CD4-positive, CD25-positive, alpha-beta regulatory T cell (primary cell): ENCODE measurements at regions not wholly inside any gene's neighbourhood (a gene's known extent, or its start where the extent isn't known, plus 50 kb on each side); places are given as distances from the start of the nearest gene placed in this dataset.

ENCODE experiments used
- ATAC-seq, 2 donors: fragments of 150-1000 bp; cut with Tn5 transposase; one replicate each; pipeline ENCODE4 v1.10.0; 2021; ENCODE audit warnings: low read depth in 2 of 2, moderate number of reproducible peaks in 2 of 2, moderate library complexity in 1 of 2
- DNase-seq, 3 donors: peaks; one replicate each; pipeline versions ENCODE4 v3.0.0 to v3.0.0-alpha.2; 2012 to 2022; ENCODE audit warnings: mixed read lengths in 1 of 3
- H3K27ac ChIP-seq: one replicate; pipeline ENCODE4 v1.7.0; 2013; ENCODE audit warnings: mild to moderate bottlenecking, low read length; ENCODE audit not compliant: insufficient read depth, poor library complexity, severe bottlenecking
- H3K27me3 ChIP-seq: one replicate; pipeline ENCODE4 v1.7.0; 2013; ENCODE audit warnings: low read length; ENCODE audit not compliant: control insufficient read depth, insufficient read depth
- H3K36me3 ChIP-seq: one replicate; pipeline ENCODE4 v1.7.0; 2013; ENCODE audit warnings: mild to moderate bottlenecking, low read length, moderate library complexity; ENCODE audit not compliant: control insufficient read depth, insufficient read depth
- H3K4me1 ChIP-seq: 2 replicates; pipeline ENCODE4 v1.7.0; 2013; ENCODE audit warnings: mild to moderate bottlenecking, low read length; ENCODE audit not compliant: insufficient read depth, control insufficient read depth, poor library complexity, severe bottlenecking
- H3K4me3 ChIP-seq: one replicate; pipeline ENCODE4 v1.7.0; 2013; ENCODE audit warnings: low read depth, mild to moderate bottlenecking, low read length, moderate library complexity
- H3K9me3 ChIP-seq, 2 experiments: 1 replicate in 1 of 2; 2 replicates in 1 of 2; pipeline ENCODE4 v1.7.0; 2013; ENCODE audit warnings: low read length in 2 of 2, mild to moderate bottlenecking in 1 of 2, moderate library complexity in 1 of 2; ENCODE audit not compliant: control insufficient read depth in 2 of 2
- H3K27ac Mint-ChIP-seq, 3 donors: one replicate each; pipeline ENCODE4 v1.8.0; 2020 to 2022; ENCODE audit warnings: mild to moderate bottlenecking in 3 of 3, mixed read lengths in 3 of 3, moderate library complexity in 2 of 3
- H3K27me3 Mint-ChIP-seq: one replicate; pipeline ENCODE4 v1.8.0; 2022; ENCODE audit warnings: mild to moderate bottlenecking, mixed read lengths
- H3K36me3 Mint-ChIP-seq: one replicate; pipeline ENCODE4 v1.8.0; 2020; ENCODE audit warnings: mixed read lengths
- H3K4me1 Mint-ChIP-seq, 4 donors: one replicate each; pipeline ENCODE4 v1.8.0; 2020 to 2022; ENCODE audit warnings: mixed read lengths in 4 of 4, mild to moderate bottlenecking in 1 of 4
- H3K4me3 Mint-ChIP-seq, 4 donors: one replicate each; pipeline ENCODE4 v1.8.0; 2020 to 2022; ENCODE audit warnings: mild to moderate bottlenecking in 4 of 4, mixed read lengths in 4 of 4, moderate library complexity in 3 of 4
- H3K9me3 Mint-ChIP-seq, 7 donors: one replicate each; pipeline ENCODE4 v1.8.0; 2020 to 2022; ENCODE audit warnings: mixed read lengths in 7 of 7, mild to moderate bottlenecking in 3 of 7, moderate library complexity in 2 of 7

DNA sequence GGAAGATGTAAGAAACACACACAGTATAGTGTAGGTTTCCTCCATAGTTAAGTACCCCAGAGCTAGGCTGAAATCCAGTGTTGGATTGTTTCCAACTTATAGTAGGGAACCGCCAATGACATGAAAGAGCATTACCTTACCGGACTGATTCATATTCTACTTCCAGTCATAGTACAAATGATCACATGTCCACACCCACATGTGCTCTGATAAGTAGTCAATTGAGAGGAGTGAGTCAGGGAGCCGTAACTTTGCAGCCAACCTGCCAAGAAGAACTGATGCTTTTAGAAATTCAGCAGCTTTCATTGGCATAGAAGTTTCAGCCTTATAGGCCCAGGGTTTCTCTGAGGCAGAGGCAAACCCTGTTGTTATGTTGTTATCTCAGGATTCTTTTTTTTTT, 240.6 kb downstream of the ETS1 start:
- Mint-ChIP-seq H3K27me3 (no peaks in the 10 kb centered on the region), H3K4me3 (no peak overlapping the region), H3K36me3 (no peaks in the 10 kb centered on the region), H3K9me3 (peaks cover 0 to 3% (median 0%) of the 10 kb centered on the region in 7 donors), H3K27ac (no peak overlapping the region), H3K4me1 (peaks cover 44 to 83% (median 53%) of the 10 kb centered on the region in 4 donors)
- H3K27me3 ChIP-seq: no peaks in the 10 kb centered on the region
- H3K4me1 ChIP-seq: peaks cover 44% of the 10 kb centered on the region
- no peak overlapping the region for H3K4me3 ChIP-seq
- DNase-seq: peak in 1 of 3 donors; percentile 27
- no peaks in the 10 kb centered on the region for H3K9me3 ChIP-seq
- H3K27ac ChIP-seq: no peak overlapping the region
- H3K36me3 ChIP-seq: no peaks in the 10 kb centered on the region
- peak in 1 of 2 donors; percentile 47 for ATAC-seq

DNA sequence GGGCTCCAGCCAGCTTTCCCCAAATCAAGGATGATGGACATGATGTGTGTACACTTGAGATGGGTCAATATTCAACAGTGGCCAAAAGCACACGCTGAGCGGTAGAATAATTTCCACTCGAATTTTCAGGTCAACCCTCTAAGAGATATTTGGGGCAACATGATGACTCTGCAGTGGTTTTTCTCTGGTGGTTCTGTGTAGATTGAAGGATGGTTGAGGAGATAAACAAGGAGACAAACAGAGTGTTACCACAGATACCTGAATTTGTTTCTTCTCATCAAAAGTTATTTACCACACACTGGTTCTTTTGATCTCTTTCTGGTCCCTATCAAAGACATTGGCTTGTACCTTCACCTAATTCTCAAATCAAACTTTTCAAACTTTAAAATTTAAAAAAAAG, 242.0 kb downstream of the ETS1 start:
- H3K36me3 ChIP-seq: no peaks in the 10 kb centered on the region
- peaks cover 57% of the 10 kb centered on the region for H3K4me1 ChIP-seq
- Mint-ChIP-seq H3K9me3 (peaks cover 0 to 3% (median 0%) of the 10 kb centered on the region in 7 donors), H3K36me3 (no peaks in the 10 kb centered on the region), H3K27ac (peak overlapping the region; percentile 12 to 87 (median 69)), H3K4me1 (peaks cover 38 to 82% (median 52%) of the 10 kb centered on the region in 4 donors), H3K4me3 (peak overlapping the region in 1 of 4 donors; percentile 77), H3K27me3 (no peaks in the 10 kb centered on the region)
- no peaks in the 10 kb centered on the region for H3K9me3 ChIP-seq
- peak overlapping the region; percentile 7 for H3K4me3 ChIP-seq
- DNase-seq (peak in 1 of 3 donors; percentile 55), ATAC-seq (peak in 1 of 2 donors; percentile 17)
- no peaks in the 10 kb centered on the region for H3K27me3 ChIP-seq
- peak overlapping the region; percentile 61 for H3K27ac ChIP-seq

DNA sequence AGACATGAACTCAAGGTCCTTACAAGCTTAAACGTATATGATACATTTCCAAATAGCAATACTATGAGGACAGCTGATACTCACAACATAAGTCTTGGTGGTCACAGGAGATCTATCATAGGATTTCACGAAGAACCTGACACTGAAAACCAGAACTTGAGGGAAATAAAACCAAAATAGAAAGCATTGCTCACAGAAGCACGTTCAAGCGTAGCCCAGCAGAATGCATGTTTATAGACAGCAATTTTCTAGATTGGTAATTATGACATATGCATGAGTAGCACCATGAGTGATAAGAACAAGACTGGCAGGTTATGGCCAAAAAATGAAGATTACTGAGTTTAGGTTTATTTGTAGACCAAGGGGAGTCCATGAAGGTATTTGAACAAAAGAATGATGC, 243.5 kb downstream of the ETS1 start:
- no peaks in the 10 kb centered on the region for H3K27me3 Mint-ChIP-seq
- H3K27ac Mint-ChIP-seq: peak overlapping the region; percentile 96 to 99 (median 98)
- no peaks in the 10 kb centered on the region for H3K36me3 Mint-ChIP-seq
- peaks cover 0 to 3% (median 0%) of the 10 kb centered on the region in 7 donors for H3K9me3 Mint-ChIP-seq
- Histone ChIP-seq H3K4me3 (no peak overlapping the region), H3K9me3 (no peaks in the 10 kb centered on the region), H3K36me3 (no peaks in the 10 kb centered on the region), H3K27ac (peak overlapping the region; percentile 90), H3K4me1 (peaks cover 61% of the 10 kb centered on the region), H3K27me3 (no peaks in the 10 kb centered on the region)
- DNase-seq: peak in 1 of 3 donors; percentile 15
- H3K4me3 Mint-ChIP-seq: peak overlapping the region in 1 of 4 donors; percentile 6
- H3K4me1 Mint-ChIP-seq: peaks cover 43 to 82% (median 54%) of the 10 kb centered on the region in 4 donors
- no peak for ATAC-seq

DNA sequence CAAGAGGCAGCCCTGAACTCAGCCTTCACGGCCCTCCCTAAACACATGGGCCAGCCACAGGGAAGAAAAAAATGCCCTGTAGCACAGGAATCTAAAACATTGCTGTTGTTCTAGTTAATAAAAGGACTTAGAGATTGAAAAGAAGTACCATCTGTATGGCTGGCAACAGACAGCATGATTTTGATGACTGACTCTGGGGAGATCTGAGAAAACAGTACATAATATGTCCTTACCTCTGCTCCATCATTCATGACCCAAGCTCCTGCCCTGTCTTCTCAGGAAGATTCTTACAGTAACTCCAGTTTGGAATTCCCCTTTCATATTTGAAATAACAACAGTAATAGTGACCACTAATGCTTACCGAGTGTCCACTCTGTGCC, 244.2 kb downstream of the ETS1 start:
- Mint-ChIP-seq H3K4me1 (peaks cover 43 to 86% (median 54%) of the 10 kb centered on the region in 4 donors), H3K27me3 (no peaks in the 10 kb centered on the region), H3K9me3 (peaks cover 0 to 3% (median 0%) of the 10 kb centered on the region in 7 donors), H3K4me3 (peak overlapping the region in 3 of 4 donors; percentile 77 to 86 (median 82)), H3K27ac (peak overlapping the region; percentile 98 to 100 (median 99)), H3K36me3 (no peaks in the 10 kb centered on the region)
- Histone ChIP-seq H3K9me3 (no peaks in the 10 kb centered on the region), H3K27me3 (no peaks in the 10 kb centered on the region), H3K27ac (peak overlapping the region; percentile 90), H3K4me1 (peaks cover 62% of the 10 kb centered on the region), H3K36me3 (no peaks in the 10 kb centered on the region), H3K4me3 (no peak overlapping the region)
- DNase-seq: peak in 1 of 3 donors; percentile 34
- no peak for ATAC-seq

DNA sequence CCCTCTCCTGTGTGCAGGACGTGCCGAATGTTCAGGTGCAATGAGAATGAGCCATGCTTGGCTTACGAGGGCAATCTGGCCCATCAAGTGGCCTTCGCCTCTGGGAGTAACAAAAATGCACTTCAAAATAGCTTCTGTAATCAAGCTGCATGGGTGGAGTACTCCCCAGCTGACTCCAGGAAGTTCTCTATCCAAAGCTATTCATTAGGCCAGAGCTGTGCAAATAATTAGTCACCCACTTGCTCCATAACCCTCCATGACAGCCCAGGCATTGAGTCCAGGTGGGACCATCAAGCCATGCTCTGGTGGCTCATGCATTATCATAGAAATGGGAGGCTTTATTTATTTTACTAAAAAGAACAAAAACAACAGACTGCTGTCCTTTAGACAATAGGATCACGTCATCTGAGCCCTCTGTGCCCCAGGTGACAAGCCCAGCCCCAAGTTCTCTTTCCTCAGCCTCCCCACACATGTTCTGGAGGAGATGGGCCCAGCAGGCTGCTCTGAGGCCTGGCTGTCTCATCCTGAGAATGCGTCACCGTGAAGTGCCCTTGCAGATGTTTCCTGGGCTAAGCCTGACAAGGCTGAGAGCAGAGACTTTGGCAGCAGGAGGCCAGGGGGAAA, 244.7 kb downstream of the ETS1 start:
- ATAC-seq: peak; percentile 38 to 52
- Mint-ChIP-seq H3K36me3 (no peaks in the 10 kb centered on the region), H3K27ac (peak overlapping the region; percentile 98 to 100 (median 99)), H3K4me3 (peak overlapping the region; percentile 77 to 88 (median 84)), H3K4me1 (peaks cover 44 to 88% (median 52%) of the 10 kb centered on the region in 4 donors), H3K9me3 (peaks cover 0 to 3% (median 0%) of the 10 kb centered on the region in 7 donors), H3K27me3 (no peaks in the 10 kb centered on the region)
- Histone ChIP-seq H3K4me3 (peak overlapping the region; percentile 63), H3K4me1 (peaks cover 62% of the 10 kb centered on the region), H3K36me3 (no peaks in the 10 kb centered on the region), H3K9me3 (no peaks in the 10 kb centered on the region), H3K27ac (peak overlapping the region; percentile 90), H3K27me3 (no peaks in the 10 kb centered on the region)
- DNase-seq: peak in 2 of 3 donors; percentile 33 to 69

DNA sequence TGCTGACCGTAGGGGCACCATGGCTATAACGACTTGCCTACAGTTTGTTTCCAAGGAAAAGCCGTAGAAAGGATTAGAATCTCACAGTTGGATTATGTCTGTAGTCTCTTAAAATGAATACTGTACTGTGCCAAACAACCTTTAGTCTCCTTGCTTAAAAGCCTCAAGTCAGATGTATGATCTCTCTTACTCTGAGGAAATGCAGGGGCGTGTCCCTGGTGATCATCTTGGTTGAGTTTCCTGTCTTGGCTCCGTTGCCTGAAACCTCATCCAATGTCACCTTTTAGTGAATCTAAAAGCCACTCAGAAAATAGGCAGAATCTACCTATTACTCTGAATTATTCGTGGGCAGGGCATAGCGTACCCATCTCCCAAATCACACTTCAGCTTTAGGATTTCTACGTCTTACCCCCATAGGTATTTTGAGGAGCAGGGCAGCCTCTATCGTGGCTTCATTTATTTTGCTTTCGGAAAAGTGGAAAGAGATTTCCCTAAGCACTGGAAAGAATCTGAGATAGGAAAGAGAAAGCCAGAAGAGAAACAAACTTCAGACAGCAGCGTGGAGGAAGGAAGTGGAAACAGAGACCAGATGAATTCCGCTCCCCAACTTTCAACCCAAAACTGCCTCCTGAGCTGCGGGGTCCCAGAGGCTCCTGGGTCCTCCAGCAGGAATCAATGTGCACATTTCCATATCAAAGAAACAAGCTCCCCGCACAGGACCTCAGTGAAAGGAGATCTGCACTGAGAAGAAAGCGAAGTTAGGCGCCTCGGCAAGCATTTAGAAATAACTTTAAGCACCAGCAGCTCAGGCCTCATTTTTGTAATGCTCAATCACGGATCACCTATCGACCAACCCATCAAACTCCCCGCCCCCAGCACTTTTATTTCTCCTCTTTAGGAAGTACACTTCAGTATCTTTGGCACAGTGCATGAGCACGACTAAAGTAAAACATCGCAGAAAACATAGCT, 245.8 kb downstream of the ETS1 start:
- ATAC-seq (peak; percentile 84 to 90), DNase-seq (peak; percentile 53 to 90 (median 78))
- Histone ChIP-seq H3K27me3 (no peaks in the 10 kb centered on the region), H3K4me1 (peaks cover 62% of the 10 kb centered on the region), H3K27ac (peak overlapping the region; percentile 90), H3K36me3 (no peaks in the 10 kb centered on the region), H3K9me3 (no peaks in the 10 kb centered on the region), H3K4me3 (peak overlapping the region; percentile 63)
- Mint-ChIP-seq H3K27ac (peak overlapping the region; percentile 98 to 100 (median 99)), H3K27me3 (no peaks in the 10 kb centered on the region), H3K4me3 (peak overlapping the region; percentile 77 to 88 (median 84)), H3K4me1 (peaks cover 41 to 90% (median 52%) of the 10 kb centered on the region in 4 donors), H3K9me3 (peaks cover 0 to 3% (median 0%) of the 10 kb centered on the region in 7 donors), H3K36me3 (no peaks in the 10 kb centered on the region)

DNA sequence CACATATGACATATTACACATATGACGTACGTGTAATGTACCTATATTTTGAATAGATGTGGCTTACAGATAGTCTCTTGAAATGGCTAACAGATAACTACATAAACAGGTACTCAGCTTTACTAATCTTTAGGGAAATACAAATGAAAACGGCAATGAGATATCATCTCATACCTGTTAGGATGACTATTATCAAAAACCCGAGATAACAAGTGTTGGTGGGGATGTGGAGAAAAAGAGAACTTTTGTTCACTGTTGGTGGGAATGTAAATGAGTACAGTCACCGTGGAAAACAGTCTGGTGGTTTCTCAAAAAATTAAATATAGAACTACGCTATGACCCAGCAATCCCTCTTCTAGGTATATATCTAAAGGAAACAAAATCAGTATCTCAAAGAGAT, 247.6 kb downstream of the ETS1 start:
- ATAC-seq: no peak

More for the DNA sequence above, 247.6 kb downstream of the ETS1 start:
- DNase-seq: peak in 2 of 3 donors; percentile 17 to 45
- no peaks in the 10 kb centered on the region for H3K36me3 ChIP-seq
- H3K9me3 Mint-ChIP-seq: peaks cover 0 to 3% (median 0%) of the 10 kb centered on the region in 7 donors
- peaks cover 35 to 80% (median 43%) of the 10 kb centered on the region in 4 donors for H3K4me1 Mint-ChIP-seq
- H3K9me3 ChIP-seq: no peaks in the 10 kb centered on the region
- peak overlapping the region; percentile 90 for H3K27ac ChIP-seq
- H3K27me3 Mint-ChIP-seq: no peaks in the 10 kb centered on the region
- no peak overlapping the region for H3K4me3 ChIP-seq
- H3K4me1 ChIP-seq: peaks cover 51% of the 10 kb centered on the region
- no peaks in the 10 kb centered on the region for H3K36me3 Mint-ChIP-seq
- H3K27ac Mint-ChIP-seq: peak overlapping the region; percentile 94 to 99 (median 98)
- H3K27me3 ChIP-seq: no peaks in the 10 kb centered on the region
- peak overlapping the region; percentile 22 to 64 (median 53) for H3K4me3 Mint-ChIP-seq
